ENCODE measurements at regions not wholly inside any gene's neighbourhood (a gene's known extent, or its start where the extent isn't known, plus 50 kb on each side); places are given as distances from the start of the nearest gene placed in this dataset.

- TF ChIP-seq CTCF (IDR thresholded peaks at IDR 0.05) (no peak), POLR2A (IDR thresholded peaks at IDR 0.05) (no peak)
Measured at GRCh38 chr4:15368856-15369255, 59.0 kb upstream of the C1QTNF7 start.

All from body of pancreas (tissue), 4 donors.